HG02571 (cell line): ENCODE measurements at regions not wholly inside any gene's neighbourhood (a gene's known extent, or its start where the extent isn't known, plus 50 kb on each side); places are given as distances from the start of the nearest gene placed in this dataset.
"Not testable (repeated sequence)": the region's sequence is repeated elsewhere in the genome, so short reads cannot be mapped to it uniquely, and the experiment has no call there.

Experiments used
- ATAC-seq: cut with Tn5 transposase; IDR thresholded peaks from one replicate; pipeline ENCODE4 v1.9.1; 2021; ENCODE audit warnings: mild to moderate bottlenecking, moderate library complexity; ENCODE audit not compliant: unreplicated experiment

GRCh38 chr9:106174346-106174745 is 480.0 kb downstream of the TMEM38B start:
- no peak for ATAC-seq

GRCh38 chr9:106177216-106177615 is 482.9 kb downstream of the TMEM38B start:
- no peak for ATAC-seq

- ATAC-seq = no peak
Observed at GRCh38 chr9:106179191-106179590, 484.9 kb downstream of the TMEM38B start.

GRCh38 chr9:106203815-106204516 is 509.6 kb downstream of the TMEM38B start:
- ATAC-seq = not testable (repeated sequence)

GRCh38 chr9:106207298-106207697 is 513.0 kb downstream of the TMEM38B start:
- no peak for ATAC-seq

- ATAC-seq = no peak
Observed at GRCh38 chr9:106218427-106218826, 524.1 kb downstream of the TMEM38B start.

GRCh38 chr9:106218854-106219253 is 524.5 kb downstream of the TMEM38B start:
- no peak for ATAC-seq

GRCh38 chr9:106220415-106220814 is 526.1 kb downstream of the TMEM38B start:
- no peak for ATAC-seq

- ATAC-seq = no peak
Observed at GRCh38 chr9:106228861-106229260, 534.5 kb downstream of the TMEM38B start.

GRCh38 chr9:106233116-106233515 is 538.8 kb downstream of the TMEM38B start:
- ATAC-seq = no peak

GRCh38 chr9:106260908-106261307 is 566.6 kb downstream of the TMEM38B start:
- ATAC-seq = not testable (repeated sequence)

- ATAC-seq = no peak
Observed at GRCh38 chr9:106277966-106278365, 583.6 kb downstream of the TMEM38B start.

GRCh38 chr9:106283769-106284168 is 579.2 kb upstream of the ZNF462 start:
- ATAC-seq = no peak

GRCh38 chr9:106284296-106284695 is 578.7 kb upstream of the ZNF462 start:
- ATAC-seq = no peak

GRCh38 chr9:106286249-106286648 is 576.7 kb upstream of the ZNF462 start:
- ATAC-seq = no peak

GRCh38 chr9:106287091-106287631 is 575.8 kb upstream of the ZNF462 start:
- no peak for ATAC-seq

- no peak for ATAC-seq
Observed at GRCh38 chr9:106287731-106288130, 575.2 kb upstream of the ZNF462 start.

- no peak for ATAC-seq
Observed at GRCh38 chr9:106288689-106289088, 574.3 kb upstream of the ZNF462 start.

- no peak for ATAC-seq
Observed at GRCh38 chr9:106291786-106292185, 571.2 kb upstream of the ZNF462 start.

- no peak for ATAC-seq
Observed at GRCh38 chr9:106296426-106296825, 566.5 kb upstream of the ZNF462 start.

GRCh38 chr9:106298997-106299396 is 564.0 kb upstream of the ZNF462 start:
- ATAC-seq = no peak

- ATAC-seq = no peak
Observed at GRCh38 chr9:106304401-106304920, 558.5 kb upstream of the ZNF462 start.
